A549 (cell line): ENCODE measurements at regions not wholly inside any gene's neighbourhood (a gene's known extent, or its start where the extent isn't known, plus 50 kb on each side); places are given as distances from the start of the nearest gene placed in this dataset.
A peak's percentile ranks its signal among the peaks of the same experiment; 100 is the strongest.
"Not testable (repeated sequence)": the region's sequence is repeated elsewhere in the genome, so short reads cannot be mapped to it uniquely, and the experiment has no call there.

Experiments
- ATAC-seq, 2 experiments: fragments of 200-7000 bp in 1 of 2; fragments of >200 bp in 1 of 2; cut with Nextera tagmentation in 1 of 2; cut with Tn5 transposase in 1 of 2; 3 replicates each; pipeline versions ENCODE4 v1.8.0 to v1.9.1; 2018 to 2020; ENCODE audit warnings: mild to moderate bottlenecking in 1 of 2, moderate library complexity in 1 of 2
- CTCF ChIA-PET: fragments of 300-600 bp; sonication (Branson Sonifier 250); formaldehyde crosslinking; extraction: SDS; loops from one replicate; lab custom pipeline; 2021; ENCODE audit warnings: antibody characterized with exemption, inconsistent platforms; lab: Yijun Ruan, JAX
- POLR2A ChIA-PET: fragments of 350-600 bp; formaldehyde crosslinking; extraction: SDS; loops from one replicate; lab custom pipeline; 2021; ENCODE audit warnings: antibody characterized with exemption, inconsistent platforms; lab: Yijun Ruan, JAX
- DNase-seq, 2 experiments: peaks; one replicate each; pipeline versions ENCODE4 v3.0.0 to v3.0.0-alpha.2; 2011 to 2016; ENCODE audit warnings: low read depth in 1 of 2, low spot score in 1 of 2
- FAIRE-seq: peaks from 2 replicates; lab custom pipeline; 2011; peaks lifted over from hg19 to GRCh38; lab: Jason Lieb, UNC
- H3K27ac ChIP-seq, 2 experiments: fragments of >200 bp; sonication (Bioruptor Twin); formaldehyde crosslinking; 3 replicates each; pipeline ENCODE4 v1.5.1; 2016 to 2017
- H3K4me1 ChIP-seq: fragments of >200 bp; sonication (Bioruptor Twin); formaldehyde crosslinking; 3 replicates; pipeline ENCODE4 v1.6.1; 2016
- H3K4me2 ChIP-seq: fragments of >200 bp; sonication (Bioruptor Twin); formaldehyde crosslinking; 3 replicates; pipeline ENCODE4 v1.6.1; 2016
- H3K4me3 ChIP-seq: fragments of >200 bp; sonication (Bioruptor Twin); formaldehyde crosslinking; 3 replicates; pipeline ENCODE4 v1.5.1; 2016
- H3K9me3 ChIP-seq: fragments of >200 bp; sonication (Bioruptor Twin); formaldehyde crosslinking; 3 replicates; pipeline ENCODE4 v1.6.1; 2016
- CBX8 ChIP-seq: fragments of 200-600 bp; sonication (generic); IDR thresholded peaks from 2 replicates; pipeline ENCODE4 v1.6.1; 2016
- CEBPB ChIP-seq, 2 experiments: fragments of >200 bp in 1 of 2; sonication (Bioruptor Twin) in 1 of 2; formaldehyde crosslinking in 1 of 2; IDR thresholded peaks; 2 replicates each; pipeline ENCODE4 v1.6.1; 2012 to 2016
- ESRRA ChIP-seq: fragments of 150-350 bp; IDR thresholded peaks from 2 replicates; pipeline ENCODE4 v1.6.1; 2014; ENCODE audit warnings: mild to moderate bottlenecking, low read length, borderline replicate concordance
- FOSB ChIP-seq: fragments of 250-450 bp; sonication (Bioruptor Pico); IDR thresholded peaks from 2 replicates; pipeline ENCODE4 v1.5.0; 2020; ENCODE audit warnings: mild to moderate bottlenecking, moderate library complexity
- JUN ChIP-seq, 2 experiments: fragments of >200 bp; sonication (Bioruptor Twin); formaldehyde crosslinking; IDR thresholded peaks; 2 replicates in 1 of 2; 3 replicates in 1 of 2; pipeline ENCODE4 v1.6.1; 2016 to 2017
- JUNB ChIP-seq: fragments of >200 bp; sonication (Bioruptor Twin); formaldehyde crosslinking; IDR thresholded peaks from 2 replicates; pipeline ENCODE4 v1.6.1; 2016
- KDM5A ChIP-seq: fragments of 200-600 bp; sonication (generic); IDR thresholded peaks from 2 replicates; pipeline ENCODE4 v1.6.1; 2016; ENCODE audit warnings: antibody characterized with exemption, mild to moderate bottlenecking
- MAZ ChIP-seq: fragments of 150-350 bp; IDR thresholded peaks from 2 replicates; pipeline ENCODE4 v1.6.1; 2014; ENCODE audit warnings: antibody characterized with exemption, low read depth, low read length, borderline replicate concordance
- MYC ChIP-seq: IDR thresholded peaks from 2 replicates; pipeline ENCODE4 v1.6.1; 2012; ENCODE audit warnings: mild to moderate bottlenecking, inconsistent platforms, low read length, improper control_type of control experiment, borderline replicate concordance
- NR3C1 ChIP-seq: fragments of >200 bp; sonication (Bioruptor Twin); formaldehyde crosslinking; IDR thresholded peaks from 3 replicates; pipeline ENCODE4 v1.6.1; 2017
- POLR2A ChIP-seq: IDR thresholded peaks from 2 replicates; pipeline ENCODE4 v1.6.1; 2012; ENCODE audit warnings: mild to moderate bottlenecking, low read length
- RAD21 ChIP-seq, 2 experiments: fragments of >200 bp in 1 of 2; sonication (Bioruptor Twin) in 1 of 2; formaldehyde crosslinking in 1 of 2; IDR thresholded peaks in 1 of 2; conservative IDR thresholded peaks in 1 of 2; 2 replicates in 1 of 2; 3 replicates in 1 of 2; pipeline ENCODE4 v1.6.1; 2012 to 2018; ENCODE audit warnings: inconsistent platforms in 1 of 2
- RARB ChIP-seq: fragments of 250-450 bp; sonication (Bioruptor Pico); IDR thresholded peaks from 2 replicates; pipeline ENCODE4 v1.8.0; 2021; ENCODE audit warnings: mild to moderate bottlenecking, moderate library complexity
- SREBF2 ChIP-seq: fragments of 450-650 bp; IDR thresholded peaks from 2 replicates; pipeline ENCODE4 v1.6.1; 2014; ENCODE audit warnings: mild to moderate bottlenecking, moderate library complexity
- ZC3H11A ChIP-seq: fragments of 450-650 bp; IDR thresholded peaks from 2 replicates; pipeline ENCODE4 v1.6.1; 2014; ENCODE audit warnings: antibody characterized with exemption, mild to moderate bottlenecking
- ZFP36 ChIP-seq: fragments of 450-650 bp; IDR thresholded peaks from 2 replicates; pipeline ENCODE4 v1.6.1; 2014; ENCODE audit warnings: borderline replicate concordance; ENCODE audit not compliant: partially characterized antibody
- ZNF302 ChIP-seq: fragments of 250-450 bp; sonication (Bioruptor Pico); IDR thresholded peaks from 2 replicates; pipeline ENCODE4 v1.9.0; 2021; ENCODE audit warnings: inconsistent platforms, mild to moderate bottlenecking, moderate library complexity
- WGBS: methylation state at CpG from one replicate; pipeline ENCODE4 v1.1.6; 2017; ENCODE audit errors: missing lambda C conversion rate; 5-methylcytosine and 5-hydroxymethylcytosine counted together
- TF ChIP-seq, protein P1 (sequence below): fragments of >200 bp; sonication (Bioruptor Twin); formaldehyde crosslinking; IDR thresholded peaks from 2 replicates; pipeline ENCODE4 v1.6.1; 2016
- TF ChIP-seq, protein P2 (sequence below): fragments of 250-450 bp; sonication (Bioruptor Pico); IDR thresholded peaks from 2 replicates; pipeline ENCODE4 v1.5.0; 2021; ENCODE audit warnings: mild to moderate bottlenecking, moderate library complexity, borderline replicate concordance
- TF ChIP-seq, protein P3 (sequence below): fragments of 450-650 bp; IDR thresholded peaks from 2 replicates; pipeline ENCODE4 v1.6.1; 2014; ENCODE audit warnings: antibody characterized with exemption

DNA sequence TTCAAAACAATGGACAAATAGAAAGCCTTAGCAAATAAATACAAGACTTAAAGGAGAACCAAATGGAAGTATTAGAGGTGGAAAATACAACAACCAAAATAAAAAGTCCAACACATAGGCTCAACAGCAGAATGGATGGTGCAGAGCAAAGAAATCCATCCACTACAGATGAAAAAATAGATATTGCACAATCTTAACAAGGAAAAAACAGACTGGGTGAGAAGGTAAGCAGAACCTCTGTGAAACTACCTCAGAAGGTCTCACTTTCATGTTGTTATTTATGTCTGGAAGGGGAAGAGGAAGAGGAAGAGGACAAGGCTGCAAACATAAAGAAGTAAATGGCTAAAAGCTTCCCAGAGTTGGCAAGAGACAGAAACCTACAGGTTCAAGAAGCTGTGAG, 158.7 kb upstream of the NBPF11 start:
- DNase-seq (no peak), ATAC-seq (no peak), FAIRE-seq (no peak)
- Histone ChIP-seq H3K4me3 (no peak overlapping the region), H3K27ac (no peak overlapping the region), H3K4me2 (no peak overlapping the region), H3K9me3 (peaks cover 44% of the 10 kb centered on the region), H3K4me1 (no peaks in the 10 kb centered on the region)
- ChIA-PET CTCF (no interaction called here), POLR2A (no interaction called here)
- TF ChIP-seq CBX8 (no peak), ZNF302 (CRISPR knock-in tag) (no peak), CEBPB (IDR thresholded peaks at IDR 0.05) (peak; percentile 14 to 49; a peak in 3 of 4 replicates), ZFP36 (no peak)
- TF ChIP-seq, protein P1, sequence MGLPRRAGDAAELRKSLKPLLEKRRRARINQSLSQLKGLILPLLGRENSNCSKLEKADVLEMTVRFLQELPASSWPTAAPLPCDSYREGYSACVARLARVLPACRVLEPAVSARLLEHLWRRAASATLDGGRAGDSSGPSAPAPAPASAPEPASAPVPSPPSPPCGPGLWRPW: no peak

DNA sequence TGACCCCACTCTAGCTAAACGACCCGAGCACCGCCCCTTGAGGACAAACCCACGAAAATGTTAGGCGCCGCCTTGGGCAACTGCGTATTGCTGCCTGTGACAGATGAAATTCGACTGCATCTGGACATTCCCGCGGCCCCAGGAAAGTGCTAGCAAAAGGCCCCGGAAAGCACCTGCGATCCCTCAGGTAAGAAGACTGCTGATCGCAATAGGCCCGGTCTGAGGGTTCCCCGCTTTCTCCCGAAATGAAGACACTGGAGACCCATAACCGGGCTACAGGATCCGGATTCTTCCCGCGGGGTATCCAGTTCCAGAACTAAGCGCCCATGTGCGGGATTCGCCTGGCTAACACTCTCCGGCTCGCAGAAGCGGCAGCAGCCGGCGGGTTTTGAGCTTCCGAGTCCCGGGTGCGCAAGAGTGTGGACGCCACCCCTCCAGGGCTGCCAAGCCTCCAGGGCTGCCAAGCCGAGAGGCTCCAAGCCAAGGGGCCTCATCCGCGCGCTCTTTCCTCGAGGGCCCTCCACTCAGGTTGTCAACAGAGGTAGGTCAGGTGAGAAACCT, 157.9 kb upstream of the NBPF11 start:
- WGBS: 67% methylated on average over 30 of the region's 37 CpGs
- H3K4me3 ChIP-seq: no peak overlapping the region
- CTCF ChIA-PET: no interaction called here
- TF ChIP-seq RAD21 (conservative IDR thresholded peaks at IDR 0.05 in 1 of 2, IDR thresholded peaks at IDR 0.05 in 1 of 2): no peak
- TF ChIP-seq POLR2A: no peak
- TF ChIP-seq MAZ: no peak
- TF ChIP-seq, all 56 proteins: peak for 0
- Histone ChIP-seq H3K4me2 (no peak overlapping the region), H3K9me3 (peaks cover 44% of the 10 kb centered on the region), H3K4me1 (0 out of 3 replicates have a peak, but pooled peaks cover 2% of the 10 kb centered on the region), H3K27ac (no peak overlapping the region)
- POLR2A ChIA-PET: no interaction called here
- DNase-seq (no peak), ATAC-seq (no peak), FAIRE-seq (no peak)

DNA sequence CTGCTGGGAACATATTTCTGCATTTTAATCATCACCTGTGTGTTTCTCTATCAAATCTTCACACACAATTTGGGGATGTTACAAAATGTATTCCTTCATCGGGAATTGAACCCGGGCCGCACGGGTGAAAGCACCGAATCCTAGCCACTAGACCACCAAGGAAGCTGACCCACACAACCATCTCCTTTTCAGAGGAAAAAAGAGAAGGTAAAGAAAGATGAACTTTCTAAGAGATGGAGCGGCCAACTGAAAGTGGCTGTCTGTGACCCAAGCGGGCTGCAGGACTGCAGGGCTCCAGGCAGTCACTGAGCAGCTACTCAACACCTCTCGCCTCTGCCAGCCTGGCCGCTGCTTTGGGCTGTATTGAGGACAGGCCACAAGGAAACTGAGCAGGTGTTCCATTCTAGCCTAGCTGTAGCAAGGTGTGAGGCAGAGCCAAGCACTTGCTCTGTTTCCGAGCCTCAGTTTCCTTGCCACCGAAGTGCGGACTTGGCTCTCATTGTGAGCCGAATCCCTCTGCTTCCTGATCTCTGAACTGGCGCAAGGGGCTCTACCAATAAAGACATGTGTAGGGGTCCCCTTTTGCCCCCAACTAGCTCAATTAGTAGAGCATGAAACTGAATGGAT, 156.9 kb upstream of the NBPF11 start:
- peak; percentile 40 for TF ChIP-seq SREBF2
- TF ChIP-seq, protein P2, sequence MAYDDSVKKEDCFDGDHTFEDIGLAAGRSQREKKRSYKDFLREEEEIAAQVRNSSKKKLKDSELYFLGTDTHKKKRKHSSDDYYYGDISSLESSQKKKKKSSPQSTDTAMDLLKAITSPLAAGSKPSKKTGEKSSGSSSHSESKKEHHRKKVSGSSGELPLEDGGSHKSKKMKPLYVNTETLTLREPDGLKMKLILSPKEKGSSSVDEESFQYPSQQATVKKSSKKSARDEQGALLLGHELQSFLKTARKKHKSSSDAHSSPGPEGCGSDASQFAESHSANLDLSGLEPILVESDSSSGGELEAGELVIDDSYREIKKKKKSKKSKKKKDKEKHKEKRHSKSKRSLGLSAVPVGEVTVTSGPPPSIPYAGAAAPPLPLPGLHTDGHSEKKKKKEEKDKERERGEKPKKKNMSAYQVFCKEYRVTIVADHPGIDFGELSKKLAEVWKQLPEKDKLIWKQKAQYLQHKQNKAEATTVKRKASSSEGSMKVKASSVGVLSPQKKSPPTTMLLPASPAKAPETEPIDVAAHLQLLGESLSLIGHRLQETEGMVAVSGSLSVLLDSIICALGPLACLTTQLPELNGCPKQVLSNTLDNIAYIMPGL (CRISPR knock-in tag): no peak
- Histone ChIP-seq H3K4me3 (no peak overlapping the region), H3K9me3 (peaks cover 42% of the 10 kb centered on the region), H3K27ac (no peak overlapping the region), H3K4me1 (peaks cover 11% of the 10 kb centered on the region; the same call in 2 of the 3 replicates), H3K4me2 (no peak overlapping the region)
- 57% methylated on average over 14 of the region's 14 CpGs for WGBS
- POLR2A ChIA-PET: no interaction called here
- DNase-seq (peak; percentile 16 to 25), ATAC-seq (peak in 1 of 2 experiments; percentile 61; a peak in 3 of 6 replicates), FAIRE-seq (no peak)
- CTCF ChIA-PET: no interaction called here

DNA sequence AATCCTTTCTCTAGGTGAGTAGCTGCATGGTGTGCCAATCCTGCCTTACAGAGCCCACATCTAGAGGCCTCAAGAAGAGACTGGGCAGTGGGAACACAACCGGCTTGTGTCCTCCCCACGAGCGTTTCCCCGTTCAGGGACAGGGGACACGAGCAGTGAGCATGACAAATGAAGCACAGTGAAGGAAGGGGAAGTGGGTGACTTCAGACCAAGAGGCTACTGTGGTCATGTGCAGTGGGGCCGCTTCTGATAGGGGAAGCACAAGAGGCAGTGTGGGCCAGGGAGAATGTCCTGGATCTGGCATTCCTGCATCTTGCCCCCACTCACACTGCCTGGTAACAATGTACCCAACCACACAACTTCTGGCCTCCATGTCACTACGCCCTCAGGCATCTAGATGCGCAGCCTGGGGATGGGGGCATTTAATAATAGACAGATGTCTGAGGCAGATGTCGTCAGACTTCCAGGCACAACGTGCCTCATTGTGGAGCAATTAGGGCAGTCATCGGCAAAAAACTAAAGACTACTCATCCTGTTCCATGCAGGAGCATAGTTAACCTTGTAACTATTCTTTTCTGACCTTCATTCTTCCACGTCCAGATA, 155.6 kb upstream of the NBPF11 start:
- POLR2A ChIA-PET: no interaction called here
- Histone ChIP-seq H3K4me1 (peaks cover 12% of the 10 kb centered on the region; the same call in 2 of the 3 replicates), H3K4me2 (no peak overlapping the region), H3K9me3 (peaks cover 35% of the 10 kb centered on the region), H3K4me3 (no peak overlapping the region), H3K27ac (no peak overlapping the region)
- DNase-seq (no peak), ATAC-seq (no peak), FAIRE-seq (no peak)
- WGBS: 82% methylated on average over 12 of the region's 12 CpGs
- no peak for TF ChIP-seq KDM5A
- TF ChIP-seq, protein P3, sequence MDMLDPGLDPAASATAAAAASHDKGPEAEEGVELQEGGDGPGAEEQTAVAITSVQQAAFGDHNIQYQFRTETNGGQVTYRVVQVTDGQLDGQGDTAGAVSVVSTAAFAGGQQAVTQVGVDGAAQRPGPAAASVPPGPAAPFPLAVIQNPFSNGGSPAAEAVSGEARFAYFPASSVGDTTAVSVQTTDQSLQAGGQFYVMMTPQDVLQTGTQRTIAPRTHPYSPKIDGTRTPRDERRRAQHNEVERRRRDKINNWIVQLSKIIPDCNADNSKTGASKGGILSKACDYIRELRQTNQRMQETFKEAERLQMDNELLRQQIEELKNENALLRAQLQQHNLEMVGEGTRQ: no peak
- no peak for TF ChIP-seq JUNB
- TF ChIP-seq FOSB (CRISPR knock-in tag): no peak
- TF ChIP-seq ZC3H11A: no peak
- no peak for TF ChIP-seq RAD21 (conservative IDR thresholded peaks at IDR 0.05 in 1 of 2, IDR thresholded peaks at IDR 0.05 in 1 of 2)
- TF ChIP-seq NR3C1: no peak
- no peak for TF ChIP-seq JUN (IDR thresholded peaks at IDR 0.05)
- no peak for TF ChIP-seq ESRRA
- TF ChIP-seq MYC: no peak
- TF ChIP-seq, protein P2 (CRISPR knock-in tag): no peak
- TF ChIP-seq RARB (CRISPR knock-in tag): no peak
- CTCF ChIA-PET: interaction anchor here (0.9 kb wide), 1 partner anchor 15 kb away, joined by 3 read pairs; no protein-coding TSS in a partner anchor

DNA sequence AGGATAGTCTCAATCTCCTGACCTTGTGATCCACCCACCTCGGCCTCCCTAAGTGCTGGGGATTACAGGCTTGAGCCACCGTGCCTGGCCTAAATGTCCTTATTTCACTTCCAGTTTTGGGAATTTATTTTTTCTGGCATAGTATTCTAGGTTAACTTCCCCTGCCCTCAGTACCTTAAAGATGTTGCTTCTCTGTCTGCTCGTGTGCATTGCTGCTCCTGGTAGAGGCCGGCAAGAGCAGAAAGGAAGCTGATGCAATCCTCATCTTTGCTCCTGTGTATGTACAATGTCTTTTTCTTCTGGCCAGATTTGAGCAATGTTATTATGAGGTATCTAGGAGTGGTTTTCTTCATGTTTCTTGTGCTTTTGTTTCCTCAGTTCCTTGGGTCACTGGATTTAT, 152.9 kb upstream of the NBPF11 start:
- H3K4me2 ChIP-seq: peak overlapping the region; percentile 8; the same call in 2 of the 3 replicates
- H3K4me3 ChIP-seq, H3K9me3 ChIP-seq, POLR2A ChIA-PET, DNase-seq, FAIRE-seq, ATAC-seq: not testable (repeated sequence)
- CTCF ChIA-PET: interaction anchor here (1.1 kb wide), 1 partner anchor 17 kb away, joined by 3 read pairs; no protein-coding TSS in a partner anchor
- H3K27ac ChIP-seq: peak overlapping the region in 1 of 2 experiments; percentile 65; a peak in 1 of 6 replicates
- H3K4me1 ChIP-seq: peaks cover 12% of the 10 kb centered on the region; the same call in 2 of the 3 replicates
- 90% methylated on average over 4 of the region's 4 CpGs for WGBS
